GM20000 (cell line): ENCODE measurements at regions not wholly inside any gene's neighbourhood (a gene's known extent, or its start where the extent isn't known, plus 50 kb on each side); places are given as distances from the start of the nearest gene placed in this dataset.

ENCODE experiments used
- DNase-seq: peaks from one replicate; pipeline ENCODE4 v3.0.0; 2012; ENCODE audit warnings: low spot score
- TF ChIP-seq, protein P1 (sequence below): IDR thresholded peaks from 2 replicates; pipeline ENCODE4 v1.5.1; 2012; ENCODE audit warnings: mild to moderate bottlenecking, control low read depth; ENCODE audit errors: extremely low read depth, missing control alignments

DNA sequence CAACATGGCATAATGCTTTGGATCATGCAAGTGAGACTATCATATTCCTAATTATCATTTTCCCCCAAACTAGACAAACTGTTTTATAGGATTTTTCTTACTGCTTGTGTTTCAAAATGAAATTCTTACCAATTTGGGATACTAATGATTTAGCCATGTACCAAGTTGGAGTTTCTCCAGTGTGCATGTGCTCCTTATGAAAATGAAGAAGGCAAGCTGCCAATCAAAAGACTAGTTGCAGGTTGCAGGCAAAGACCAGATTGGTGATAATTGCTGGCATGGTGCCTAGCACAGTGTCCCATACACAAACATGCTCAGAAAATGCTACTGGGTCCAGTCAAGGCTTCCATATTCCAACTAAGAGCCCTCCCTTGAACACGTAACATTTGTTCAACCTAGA, 771.8 kb upstream of the FANCL start:
- TF ChIP-seq, protein P1, sequence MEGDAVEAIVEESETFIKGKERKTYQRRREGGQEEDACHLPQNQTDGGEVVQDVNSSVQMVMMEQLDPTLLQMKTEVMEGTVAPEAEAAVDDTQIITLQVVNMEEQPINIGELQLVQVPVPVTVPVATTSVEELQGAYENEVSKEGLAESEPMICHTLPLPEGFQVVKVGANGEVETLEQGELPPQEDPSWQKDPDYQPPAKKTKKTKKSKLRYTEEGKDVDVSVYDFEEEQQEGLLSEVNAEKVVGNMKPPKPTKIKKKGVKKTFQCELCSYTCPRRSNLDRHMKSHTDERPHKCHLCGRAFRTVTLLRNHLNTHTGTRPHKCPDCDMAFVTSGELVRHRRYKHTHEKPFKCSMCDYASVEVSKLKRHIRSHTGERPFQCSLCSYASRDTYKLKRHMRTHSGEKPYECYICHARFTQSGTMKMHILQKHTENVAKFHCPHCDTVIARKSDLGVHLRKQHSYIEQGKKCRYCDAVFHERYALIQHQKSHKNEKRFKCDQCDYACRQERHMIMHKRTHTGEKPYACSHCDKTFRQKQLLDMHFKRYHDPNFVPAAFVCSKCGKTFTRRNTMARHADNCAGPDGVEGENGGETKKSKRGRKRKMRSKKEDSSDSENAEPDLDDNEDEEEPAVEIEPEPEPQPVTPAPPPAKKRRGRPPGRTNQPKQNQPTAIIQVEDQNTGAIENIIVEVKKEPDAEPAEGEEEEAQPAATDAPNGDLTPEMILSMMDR, result no peak
- no peak for DNase-seq

DNA sequence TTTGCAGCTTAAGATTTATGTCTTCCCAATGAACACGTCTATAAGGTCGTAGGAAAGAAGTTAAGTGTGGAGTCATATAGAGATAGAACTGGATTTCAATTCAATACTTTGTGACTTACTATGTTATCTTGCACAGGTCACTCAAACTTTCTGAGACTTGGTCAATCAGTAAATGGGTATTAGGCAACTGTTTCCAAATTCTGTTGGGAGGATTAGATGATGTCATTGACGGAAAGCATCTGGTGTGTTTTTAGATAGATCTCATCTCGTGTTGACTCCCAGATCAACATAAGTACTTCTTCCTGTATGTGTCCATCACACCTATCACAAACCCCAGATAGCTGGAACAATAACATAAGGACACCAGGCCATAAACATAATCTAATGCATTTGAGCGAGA, 771.1 kb upstream of the FANCL start:
- TF ChIP-seq, protein P1, result no peak

DNA sequence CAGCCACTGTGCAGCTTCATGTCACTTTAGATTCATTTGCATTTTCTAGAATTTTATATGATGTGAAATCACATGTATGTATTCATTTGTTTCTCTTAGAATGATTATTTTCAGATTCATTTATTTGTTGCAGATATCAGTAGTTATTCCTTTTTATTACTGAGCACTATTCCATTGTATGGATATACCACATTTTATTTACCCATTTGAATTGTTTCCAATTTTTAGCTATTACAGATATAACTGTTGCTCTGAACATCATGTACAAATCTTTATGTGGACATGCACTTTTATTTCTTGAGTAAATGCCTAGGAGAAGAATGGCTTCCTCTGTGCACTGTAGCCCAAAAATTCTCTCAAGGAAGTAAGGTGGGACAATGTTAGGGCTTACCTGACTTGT, 767.8 kb upstream of the FANCL start:
- DNase-seq, result no peak
- TF ChIP-seq, protein P1, result no peak

More for the DNA sequence above, 771.1 kb upstream of the FANCL start:
- DNase-seq, result no peak

DNA sequence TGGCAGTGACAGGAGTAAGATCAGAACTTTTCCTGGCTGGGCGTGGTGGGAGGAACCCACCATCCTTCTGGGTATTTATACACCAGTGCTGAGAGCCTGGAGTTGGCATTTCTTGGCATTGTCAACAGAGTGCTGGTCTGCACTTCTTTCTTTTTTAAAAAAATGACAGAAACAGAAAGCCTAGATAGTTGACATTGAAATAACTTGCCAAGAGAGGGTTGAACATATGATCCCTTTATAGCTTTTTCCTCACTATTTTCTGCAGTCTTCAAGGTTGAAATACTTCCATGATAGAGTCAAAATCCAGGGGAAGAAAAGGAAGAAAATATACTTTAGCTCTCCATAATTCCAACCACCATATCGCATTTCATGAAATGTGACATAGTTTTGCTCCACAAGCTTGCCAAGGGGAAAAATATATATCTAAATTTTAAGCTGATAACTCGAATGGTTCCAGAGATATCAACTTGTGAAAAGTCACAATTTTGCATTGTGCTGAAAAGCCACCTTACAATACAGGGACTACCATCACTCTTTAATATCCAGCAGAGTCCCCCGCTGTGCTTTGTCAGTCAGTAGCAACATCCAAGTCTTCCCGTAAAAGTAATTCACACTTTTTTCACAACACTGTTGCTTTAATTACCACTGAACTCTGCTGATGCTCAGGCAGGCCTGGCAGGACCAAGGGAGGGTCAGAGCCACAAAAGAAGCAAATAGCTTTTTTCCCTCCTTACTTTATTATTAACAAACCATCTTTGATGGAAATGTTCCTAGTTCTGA, 764.9 kb upstream of the FANCL start:
- TF ChIP-seq, protein P1, result no peak

DNA sequence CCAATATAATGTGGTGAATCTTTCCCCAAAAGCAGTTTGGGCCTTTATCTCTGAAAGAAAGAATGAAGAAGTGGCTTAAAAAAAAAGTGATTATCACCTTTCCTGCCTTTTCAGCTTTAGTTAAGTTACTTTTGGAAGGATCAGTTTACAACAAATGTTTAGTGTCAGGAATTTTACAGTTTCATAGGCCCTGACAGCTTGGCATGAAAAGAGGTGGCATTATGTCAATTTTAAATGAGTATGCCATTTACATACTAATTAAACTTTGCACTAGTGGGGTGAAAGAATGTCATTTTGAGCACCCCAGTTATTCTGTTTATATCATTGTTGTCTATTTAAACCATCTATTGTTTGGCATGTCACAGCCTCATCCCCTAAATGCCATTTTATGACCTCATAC, 763.5 kb upstream of the FANCL start:
- no peak for DNase-seq
- TF ChIP-seq, protein P1, result no peak

More for the DNA sequence above, 764.9 kb upstream of the FANCL start:
- no peak for DNase-seq

DNA sequence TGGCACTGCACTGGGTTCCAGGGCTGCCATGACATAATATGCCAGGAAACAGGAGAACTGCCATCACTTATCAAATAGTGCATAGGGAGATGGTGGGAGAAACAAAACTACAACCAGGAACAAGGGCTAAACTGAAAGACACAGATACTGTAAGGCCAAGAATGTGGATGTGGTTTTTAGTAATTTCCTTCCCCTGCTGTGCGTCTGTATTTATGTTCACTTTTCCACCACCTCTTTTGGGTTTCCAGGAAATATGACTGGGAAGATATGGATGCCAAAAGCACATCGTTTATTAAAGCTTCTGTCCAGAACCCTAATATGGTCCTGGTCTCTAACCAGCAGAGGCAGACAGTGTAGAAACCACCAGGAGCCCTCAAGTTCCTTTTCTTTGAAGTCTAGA, 759.7 kb upstream of the FANCL start:
- TF ChIP-seq, protein P1, result no peak
- no peak for DNase-seq

DNA sequence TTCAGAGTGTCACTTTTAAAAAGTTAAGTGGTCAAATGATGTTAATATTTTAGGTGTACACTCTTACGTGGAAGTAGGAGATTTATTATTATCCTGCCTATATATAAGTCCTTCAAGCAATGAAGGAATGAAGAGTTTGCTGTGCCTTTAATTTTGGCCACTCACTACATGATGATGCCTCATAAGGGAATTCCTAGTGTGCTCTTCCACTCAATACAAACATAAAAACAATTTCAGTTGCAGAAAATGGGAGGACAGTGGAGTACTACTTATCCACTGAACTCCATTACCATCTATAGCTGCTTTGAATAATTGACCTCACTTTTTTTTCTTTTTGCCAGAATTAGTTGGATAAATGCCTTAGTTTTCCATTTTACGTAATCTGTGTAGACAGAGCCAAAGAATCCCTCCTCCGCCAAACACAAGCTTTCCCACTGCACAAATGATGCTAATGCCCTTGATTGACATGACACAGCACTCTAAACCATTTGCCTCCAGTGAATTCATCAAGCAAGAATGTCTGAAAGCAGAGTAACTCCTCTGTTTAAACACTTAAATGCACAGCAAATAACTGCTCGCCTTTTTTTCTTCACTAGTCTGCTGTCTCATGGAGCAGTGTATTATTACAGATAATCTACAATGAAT, 751.1 kb upstream of the FANCL start:
- no peak for DNase-seq
- TF ChIP-seq, protein P1, result no peak
